Cardiac muscle cell (in vitro differentiated cells and primary cell): ENCODE measurements at regions not wholly inside any gene's neighbourhood (a gene's known extent, or its start where the extent isn't known, plus 50 kb on each side); places are given as distances from the start of the nearest gene placed in this dataset.

Source experiments
- DNase-seq, 2 donors: peaks; one replicate each; pipeline versions ENCODE4 v3.0.0 to v3.0.0-alpha.2; 2010 to 2017; ENCODE audit warnings: low read depth in 1 of 2, low spot score in 1 of 2
- H3K27ac ChIP-seq: fragments of 200-600 bp; sonication (generic); 2 replicates; pipeline ENCODE4 v1.5.1; 2016
- H3K27me3 ChIP-seq: fragments of 200-600 bp; sonication (generic); 2 replicates; pipeline ENCODE4 v1.6.0; 2016; ENCODE audit warnings: control low read depth
- H3K36me3 ChIP-seq: fragments of 200-600 bp; sonication (generic); 2 replicates; pipeline ENCODE4 v1.5.1; 2016; ENCODE audit warnings: control low read depth
- H3K4me1 ChIP-seq: fragments of 200-600 bp; sonication (generic); 2 replicates; pipeline ENCODE4 v1.8.1; 2017; ENCODE audit warnings: low read depth, mild to moderate bottlenecking, mixed run types
- H3K4me3 ChIP-seq: fragments of 200-600 bp; sonication (generic); 2 replicates; pipeline ENCODE4 v1.5.1; 2016; ENCODE audit warnings: mild to moderate bottlenecking
- H3K9me3 ChIP-seq: fragments of 200-600 bp; sonication (generic); 2 replicates; pipeline ENCODE4 v1.5.1; 2017; ENCODE audit warnings: low read depth, mild to moderate bottlenecking, control low read depth
- CTCF ChIP-seq: IDR thresholded peaks from 2 replicates; pipeline ENCODE4 v1.5.1; 2012; ENCODE audit warnings: low read depth, mild to moderate bottlenecking, low read length

GRCh38 chr1:213720032-213720431 lies 267.7 kb upstream of the PROX1 start:
- TF ChIP-seq CTCF: no peak
- H3K4me1 ChIP-seq: no peaks in the 10 kb centered on the region
- H3K36me3 ChIP-seq: no peaks in the 10 kb centered on the region
- H3K27ac ChIP-seq: no peak overlapping the region
- H3K4me3 ChIP-seq: no peak overlapping the region
- DNase-seq: peak in 1 of 2 donors; percentile 7
- no peaks in the 10 kb centered on the region for H3K9me3 ChIP-seq
- no peaks in the 10 kb centered on the region for H3K27me3 ChIP-seq

- no peak for DNase-seq
- H3K27me3 ChIP-seq: no peaks in the 10 kb centered on the region
- no peak overlapping the region for H3K27ac ChIP-seq
- no peaks in the 10 kb centered on the region for H3K36me3 ChIP-seq
- no peak overlapping the region for H3K4me3 ChIP-seq
- H3K4me1 ChIP-seq: no peaks in the 10 kb centered on the region
- no peaks in the 10 kb centered on the region for H3K9me3 ChIP-seq
- TF ChIP-seq CTCF: no peak
These were observed 264.6 kb upstream of the PROX1 start for GRCh38 chr1:213723187-213723586.

- no peak overlapping the region for H3K27ac ChIP-seq
- no peaks in the 10 kb centered on the region for H3K9me3 ChIP-seq
- no peaks in the 10 kb centered on the region for H3K4me1 ChIP-seq
- no peaks in the 10 kb centered on the region for H3K27me3 ChIP-seq
- H3K36me3 ChIP-seq: no peaks in the 10 kb centered on the region
- DNase-seq: peak in 1 of 2 donors; percentile 47
- no peak for TF ChIP-seq CTCF
- H3K4me3 ChIP-seq: no peak overlapping the region
These were observed 262.9 kb upstream of the PROX1 start for GRCh38 chr1:213724640-213725536.

GRCh38 chr1:213727853-213728592 lies 259.8 kb upstream of the PROX1 start:
- TF ChIP-seq CTCF: no peak
- DNase-seq: no peak
- no peak overlapping the region for H3K4me3 ChIP-seq
- no peaks in the 10 kb centered on the region for H3K27me3 ChIP-seq
- H3K27ac ChIP-seq: no peak overlapping the region
- H3K36me3 ChIP-seq: no peaks in the 10 kb centered on the region
- H3K4me1 ChIP-seq: no peaks in the 10 kb centered on the region
- no peaks in the 10 kb centered on the region for H3K9me3 ChIP-seq

GRCh38 chr1:213728593-213729536 lies 258.9 kb upstream of the PROX1 start:
- H3K9me3 ChIP-seq: no peaks in the 10 kb centered on the region
- no peaks in the 10 kb centered on the region for H3K27me3 ChIP-seq
- TF ChIP-seq CTCF: no peak
- no peak overlapping the region for H3K4me3 ChIP-seq
- H3K36me3 ChIP-seq: no peaks in the 10 kb centered on the region
- no peaks in the 10 kb centered on the region for H3K4me1 ChIP-seq
- H3K27ac ChIP-seq: no peak overlapping the region
- no peak for DNase-seq
